ENCODE measurements at regions not wholly inside any gene's neighbourhood (a gene's known extent, or its start where the extent isn't known, plus 50 kb on each side); places are given as distances from the start of the nearest gene placed in this dataset.

GRCh38 chr17:69716556-69716955 lies 302.1 kb downstream of the MAP2K6 start:
- in situ Hi-C loops (cut with HindIII; ENCODE audit: low sequenced_read_pairs), result no loop called here

GRCh38 chr17:69717214-69717613 lies 302.7 kb downstream of the MAP2K6 start:
- in situ Hi-C loops (cut with HindIII; ENCODE audit: low sequenced_read_pairs), result no loop called here

- in situ Hi-C loops (cut with HindIII; ENCODE audit: low sequenced_read_pairs), result no loop called here
These were observed 303.3 kb downstream of the MAP2K6 start for GRCh38 chr17:69717819-69718218.

- in situ Hi-C loops (cut with HindIII; ENCODE audit: low sequenced_read_pairs), result no loop called here
These were observed 305.1 kb downstream of the MAP2K6 start for GRCh38 chr17:69719474-69720048.

- in situ Hi-C loops (cut with HindIII; ENCODE audit: low sequenced_read_pairs), result no loop called here
These were observed 308.0 kb downstream of the MAP2K6 start for GRCh38 chr17:69722518-69722917.

- in situ Hi-C loops (cut with HindIII; ENCODE audit: low sequenced_read_pairs), result no loop called here
These were observed 308.8 kb downstream of the MAP2K6 start for GRCh38 chr17:69723316-69723715.

- in situ Hi-C loops (cut with HindIII; ENCODE audit: low sequenced_read_pairs), result no loop called here
These were observed 309.2 kb downstream of the MAP2K6 start for GRCh38 chr17:69723741-69724140.

- in situ Hi-C loops (cut with HindIII; ENCODE audit: low sequenced_read_pairs), result no loop called here
These were observed 309.7 kb downstream of the MAP2K6 start for GRCh38 chr17:69724238-69724637.

- in situ Hi-C loops (cut with HindIII; ENCODE audit: low sequenced_read_pairs), result no loop called here
These were observed 310.6 kb downstream of the MAP2K6 start for GRCh38 chr17:69725146-69725545.

GRCh38 chr17:69728816-69729215 lies 314.3 kb downstream of the MAP2K6 start:
- in situ Hi-C loops (cut with HindIII; ENCODE audit: low sequenced_read_pairs), result no loop called here

GRCh38 chr17:69729944-69730343 lies 315.4 kb downstream of the MAP2K6 start:
- in situ Hi-C loops (cut with HindIII; ENCODE audit: low sequenced_read_pairs), result loop anchor here (5.0 kb wide), 1 partner anchor 92 kb away; no protein-coding TSS in a partner anchor

- in situ Hi-C loops (cut with HindIII; ENCODE audit: low sequenced_read_pairs), result loop anchor here (5.0 kb wide), 1 partner anchor 90 kb away; no protein-coding TSS in a partner anchor
These were observed 317.9 kb downstream of the MAP2K6 start for GRCh38 chr17:69732272-69732918.

- in situ Hi-C loops (cut with HindIII; ENCODE audit: low sequenced_read_pairs), result loop anchor here (5.0 kb wide), 1 partner anchor 89 kb away; no protein-coding TSS in a partner anchor
These were observed 318.9 kb downstream of the MAP2K6 start for GRCh38 chr17:69733171-69734012.

GRCh38 chr17:69734656-69735055 lies 320.2 kb downstream of the MAP2K6 start:
- in situ Hi-C loops (cut with HindIII; ENCODE audit: low sequenced_read_pairs), result loop anchor here (5.0 kb wide), 1 partner anchor 88 kb away; no protein-coding TSS in a partner anchor

- in situ Hi-C loops (cut with HindIII; ENCODE audit: low sequenced_read_pairs), result no loop called here
These were observed 320.8 kb downstream of the MAP2K6 start for GRCh38 chr17:69735285-69735684.

GRCh38 chr17:69743091-69743490 lies 328.6 kb downstream of the MAP2K6 start:
- in situ Hi-C loops (cut with HindIII; ENCODE audit: low sequenced_read_pairs), result no loop called here

- in situ Hi-C loops (cut with HindIII; ENCODE audit: low sequenced_read_pairs), result no loop called here
These were observed 330.1 kb downstream of the MAP2K6 start for GRCh38 chr17:69744512-69745070.

- in situ Hi-C loops (cut with HindIII; ENCODE audit: low sequenced_read_pairs), result no loop called here
These were observed 325.1 kb upstream of the KCNJ16 start for GRCh38 chr17:69749911-69750310.

GRCh38 chr17:69757688-69758430 lies 317.2 kb upstream of the KCNJ16 start:
- in situ Hi-C loops (cut with HindIII; ENCODE audit: low sequenced_read_pairs), result no loop called here

- in situ Hi-C loops (cut with HindIII; ENCODE audit: low sequenced_read_pairs), result no loop called here
These were observed 314.5 kb upstream of the KCNJ16 start for GRCh38 chr17:69760562-69760961.

GRCh38 chr17:69761011-69761410 lies 314.0 kb upstream of the KCNJ16 start:
- in situ Hi-C loops (cut with HindIII; ENCODE audit: low sequenced_read_pairs), result no loop called here
